GM12878 (cell line): ENCODE measurements at regions not wholly inside any gene's neighbourhood (a gene's known extent, or its start where the extent isn't known, plus 50 kb on each side); places are given as distances from the start of the nearest gene placed in this dataset.

ENCODE experiments used
- ATAC-seq: fragments of 200-7000 bp; cut with Tn5 transposase; 3 replicates; pipeline ENCODE4 v1.9.1; 2020; ENCODE audit warnings: mild to moderate bottlenecking, moderate library complexity
- BruUV-seq: library from RNA; stranded (reverse); fragments of 400-500 nt; replicated peaks from 2 replicates; lab custom pipeline; 2021; lab: Mats Ljungman, UMichigan
- CTCF ChIA-PET: fragments of 300-600 bp; sonication (Branson Sonifier 250); formaldehyde crosslinking; extraction: SDS; loops from one replicate; lab custom pipeline; 2021; ENCODE audit warnings: inconsistent platforms; lab: Yijun Ruan, JAX
- POLR2A ChIA-PET: fragments of 350-600 bp; formaldehyde crosslinking; extraction: SDS; loops from one replicate; lab custom pipeline; 2021; ENCODE audit warnings: inconsistent platforms; lab: Charles Lee
- RAD21 ChIA-PET: fragments of 300-600 bp; sonication (Branson Sonifier 250); formaldehyde crosslinking; loops from one replicate; lab custom pipeline; 2023; ENCODE audit warnings: antibody characterized with exemption; ENCODE audit not compliant: unreplicated experiment; lab: Charles Lee
- SMC1A ChIA-PET: fragments of 300-600 bp; sonication (Branson Sonifier 250); formaldehyde crosslinking; loops from one replicate; lab custom pipeline; 2023; ENCODE audit not compliant: unreplicated experiment, uncharacterized antibody; lab: Charles Lee
- DNase-seq: peaks from one replicate; pipeline ENCODE4 v3.0.0-alpha.2; 2011; ENCODE audit warnings: low read depth, low spot score
- FAIRE-seq: peaks from 3 replicates; lab custom pipeline; 2011; peaks lifted over from hg19 to GRCh38; lab: Jason Lieb, UNC
- H2AFZ ChIP-seq: 2 replicates; pipeline ENCODE4 v1.6.0; 2011; ENCODE audit warnings: low read depth, low read length, control low read depth; ENCODE audit not compliant: control insufficient read depth
- H3K27ac ChIP-seq: 2 replicates; pipeline ENCODE4 v1.5.1; 2011; ENCODE audit warnings: control low read depth; ENCODE audit not compliant: control insufficient read depth, insufficient read depth
- H3K27me3 ChIP-seq, 2 experiments: replicated peaks in 1 of 2; 2 replicates each; pipeline versions ENCODE4 v1.6.0 to v1.6.1; 2011; ENCODE audit warnings: low read length in 1 of 2; ENCODE audit not compliant: control insufficient read depth in 2 of 2, insufficient read depth in 2 of 2
- H3K36me3 ChIP-seq, 2 experiments: 2 replicates each; pipeline ENCODE4 v1.5.1; 2011; ENCODE audit warnings: low read length in 1 of 2; ENCODE audit not compliant: control insufficient read depth in 2 of 2, insufficient read depth in 2 of 2
- H3K4me1 ChIP-seq: 2 replicates; pipeline ENCODE4 v1.6.1; 2011; ENCODE audit warnings: mild to moderate bottlenecking, low read length, moderate library complexity, mixed read lengths; ENCODE audit not compliant: control insufficient read depth, insufficient read depth
- H3K4me2 ChIP-seq: 2 replicates; pipeline ENCODE4 v1.6.0; 2011; ENCODE audit warnings: control low read depth; ENCODE audit not compliant: control insufficient read depth, insufficient read depth
- H3K4me3 ChIP-seq: fragments of 200-600 bp; sonication (generic); 2 replicates; pipeline ENCODE4 v1.5.1; 2016
- H3K79me2 ChIP-seq: 2 replicates; pipeline ENCODE4 v1.6.0; 2011; ENCODE audit warnings: low read length; ENCODE audit not compliant: control insufficient read depth, insufficient read depth
- H3K9ac ChIP-seq: 2 replicates; pipeline ENCODE4 v1.8.0; 2011; ENCODE audit warnings: low read length, control low read depth, mixed read lengths; ENCODE audit not compliant: control insufficient read depth, insufficient read depth
- H3K9me3 ChIP-seq: replicated peaks from 3 replicates; pipeline ENCODE4 v1.5.1; 2011; ENCODE audit warnings: mild to moderate bottlenecking, low read length; ENCODE audit not compliant: control insufficient read depth, insufficient read depth
- H4K20me1 ChIP-seq: 2 replicates; pipeline ENCODE4 v1.6.0; 2011; ENCODE audit not compliant: control insufficient read depth, insufficient read depth
- BCL11A ChIP-seq: IDR thresholded peaks from 2 replicates; pipeline ENCODE4 v1.6.1; 2011; ENCODE audit warnings: low read depth, low read length
- ESRRA ChIP-seq: IDR thresholded peaks from 2 replicates; pipeline ENCODE4 v1.6.1; 2012; ENCODE audit warnings: mild to moderate bottlenecking, low read length, improper control_type of control experiment
- HCFC1 ChIP-seq: fragments of 150-350 bp; IDR thresholded peaks from 2 replicates; pipeline ENCODE4 v1.6.1; 2014; ENCODE audit warnings: low read length
- PAX5 ChIP-seq: IDR thresholded peaks from 2 replicates; pipeline ENCODE4 v1.6.1; 2011; ENCODE audit warnings: low read depth, low read length, borderline replicate concordance
- PBX3 ChIP-seq: IDR thresholded peaks from 2 replicates; pipeline ENCODE4 v1.6.1; 2011; ENCODE audit warnings: mild to moderate bottlenecking, low read depth, low read length, moderate library complexity; ENCODE audit not compliant: insufficient replicate concordance
- RFX5 ChIP-seq: IDR thresholded peaks from 2 replicates; pipeline ENCODE4 v1.6.1; 2011; ENCODE audit warnings: low read depth, low read length, improper control_type of control experiment
- SP1 ChIP-seq: IDR thresholded peaks from one replicate; pipeline ENCODE4 v1.6.1; 2011; ENCODE audit warnings: low read depth, low read length
- SREBF2 ChIP-seq: IDR thresholded peaks from 2 replicates; pipeline ENCODE4 v1.6.1; 2012; ENCODE audit warnings: mild to moderate bottlenecking, low read length
- ZNF207 ChIP-seq: fragments of 450-650 bp; IDR thresholded peaks from 2 replicates; pipeline ENCODE4 v1.6.1; 2014; ENCODE audit warnings: antibody characterized with exemption, mild to moderate bottlenecking, borderline replicate concordance
- WGBS: methylation state at CpG from one replicate; pipeline ENCODE4 v1.1.6; 2016; ENCODE audit warnings: low lambda C conversion rate; ENCODE audit not compliant: insufficient replicate concordance, insufficient coverage; ENCODE audit errors: missing lambda C conversion rate; 5-methylcytosine and 5-hydroxymethylcytosine counted together
- in situ Hi-C: fragments of 300-500 bp; cut with MboI; formaldehyde crosslinking; loops from 9 replicates; pipeline ENCODE4 v1.14.3; 2018; ENCODE audit warnings: mixed read lengths
- intact Hi-C: fragments of 100-400 bp; cut with micrococcal nuclease; formaldehyde crosslinking; loops from one replicate; pipeline ENCODE4 v1.14.2; 2022; ENCODE audit not compliant: unreplicated experiment
- TF ChIP-seq, protein P1 (sequence below): IDR thresholded peaks from 2 replicates; pipeline ENCODE4 v1.6.1; 2012; ENCODE audit warnings: mild to moderate bottlenecking, low read depth, low read length

GRCh38 chr6:17200395-17200794, 80.8 kb upstream of the RBM24 start (continued):
- TF ChIP-seq, protein P1, sequence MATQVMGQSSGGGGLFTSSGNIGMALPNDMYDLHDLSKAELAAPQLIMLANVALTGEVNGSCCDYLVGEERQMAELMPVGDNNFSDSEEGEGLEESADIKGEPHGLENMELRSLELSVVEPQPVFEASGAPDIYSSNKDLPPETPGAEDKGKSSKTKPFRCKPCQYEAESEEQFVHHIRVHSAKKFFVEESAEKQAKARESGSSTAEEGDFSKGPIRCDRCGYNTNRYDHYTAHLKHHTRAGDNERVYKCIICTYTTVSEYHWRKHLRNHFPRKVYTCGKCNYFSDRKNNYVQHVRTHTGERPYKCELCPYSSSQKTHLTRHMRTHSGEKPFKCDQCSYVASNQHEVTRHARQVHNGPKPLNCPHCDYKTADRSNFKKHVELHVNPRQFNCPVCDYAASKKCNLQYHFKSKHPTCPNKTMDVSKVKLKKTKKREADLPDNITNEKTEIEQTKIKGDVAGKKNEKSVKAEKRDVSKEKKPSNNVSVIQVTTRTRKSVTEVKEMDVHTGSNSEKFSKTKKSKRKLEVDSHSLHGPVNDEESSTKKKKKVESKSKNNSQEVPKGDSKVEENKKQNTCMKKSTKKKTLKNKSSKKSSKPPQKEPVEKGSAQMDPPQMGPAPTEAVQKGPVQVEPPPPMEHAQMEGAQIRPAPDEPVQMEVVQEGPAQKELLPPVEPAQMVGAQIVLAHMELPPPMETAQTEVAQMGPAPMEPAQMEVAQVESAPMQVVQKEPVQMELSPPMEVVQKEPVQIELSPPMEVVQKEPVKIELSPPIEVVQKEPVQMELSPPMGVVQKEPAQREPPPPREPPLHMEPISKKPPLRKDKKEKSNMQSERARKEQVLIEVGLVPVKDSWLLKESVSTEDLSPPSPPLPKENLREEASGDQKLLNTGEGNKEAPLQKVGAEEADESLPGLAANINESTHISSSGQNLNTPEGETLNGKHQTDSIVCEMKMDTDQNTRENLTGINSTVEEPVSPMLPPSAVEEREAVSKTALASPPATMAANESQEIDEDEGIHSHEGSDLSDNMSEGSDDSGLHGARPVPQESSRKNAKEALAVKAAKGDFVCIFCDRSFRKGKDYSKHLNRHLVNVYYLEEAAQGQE: no peak
- TF ChIP-seq, all 136 proteins: peak for 0

DNA sequence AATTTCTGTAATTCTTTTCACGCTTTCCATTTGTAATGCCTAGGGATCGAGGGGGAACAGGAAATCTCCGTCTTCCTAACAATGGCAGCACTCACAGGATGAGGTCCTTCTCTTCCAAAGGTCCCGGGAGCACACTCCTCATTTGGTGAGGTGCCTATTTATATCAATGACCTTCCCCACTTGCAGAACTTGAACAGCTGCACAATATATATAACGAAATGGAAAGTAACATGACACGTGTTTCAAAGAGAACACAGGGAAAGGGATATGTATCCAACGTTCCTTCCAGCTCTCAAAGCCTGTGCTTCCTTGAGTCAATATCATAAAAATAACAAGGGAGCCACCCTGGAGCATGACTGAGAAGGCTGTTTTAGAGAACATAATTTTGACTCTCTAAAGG, 78.6 kb upstream of the RBM24 start:
- Histone ChIP-seq H3K4me2 (no peak overlapping the region), H3K4me3 (no peak overlapping the region), H2AFZ (no peak overlapping the region), H3K36me3 (no peaks in the 10 kb centered on the region), H3K9me3 (no peaks in the 10 kb centered on the region; the same call in 2 of the 3 replicates), H3K27me3 (no peaks in the 10 kb centered on the region), H3K79me2 (no peaks in the 10 kb centered on the region), H4K20me1 (no peaks in the 10 kb centered on the region), H3K4me1 (no peaks in the 10 kb centered on the region), H3K27ac (no peak overlapping the region), H3K9ac (no peak overlapping the region)
- WGBS: 25% methylated on average over 7 of the region's 7 CpGs
- BruUV-seq: no TSS peak
- in situ Hi-C loops: no loop called here
- ChIA-PET RAD21 (no interaction called here), POLR2A (no interaction called here), CTCF (no interaction called here), SMC1A (interaction anchor here (1.0 kb wide), 1 partner anchor 176 kb away, joined by 3 read pairs; no protein-coding TSS in a partner anchor)
- no peak for DNase-seq
- TF ChIP-seq PAX5 (no peak), ZNF207 (no peak), PBX3 (no peak), BCL11A (no peak), SP1 (no peak), RFX5 (no peak), ESRRA (no peak), HCFC1 (no peak), SREBF2 (no peak)
- ATAC-seq: no peak
- intact Hi-C loops: no loop called here
- FAIRE-seq: no peak
